Caco-2 (cell line): ENCODE measurements at regions not wholly inside any gene's neighbourhood (a gene's known extent, or its start where the extent isn't known, plus 50 kb on each side); places are given as distances from the start of the nearest gene placed in this dataset.

ENCODE experiments used
- BruUV-seq: library from RNA; stranded (reverse); fragments of 400-500 nt; replicated peaks from 2 replicates; lab custom pipeline; 2021; lab: Mats Ljungman, UMichigan
- CTCF ChIA-PET: fragments of 300-600 bp; sonication (Branson Sonifier 250); formaldehyde crosslinking; loops from one replicate; lab custom pipeline; 2022; ENCODE audit warnings: antibody characterized with exemption; lab: Charles Lee
- POLR2A ChIA-PET: fragments of 300-600 bp; sonication (Branson Sonifier 250); formaldehyde crosslinking; loops from one replicate; lab custom pipeline; 2022; ENCODE audit warnings: antibody characterized with exemption; lab: Charles Lee
- DNase-seq, 2 experiments: peaks; one replicate each; pipeline versions ENCODE4 v3.0.0 to v3.0.0-alpha.2; 2020 to 2022
- H3K27me3 ChIP-seq: replicated peaks from 2 replicates; pipeline ENCODE4 v1.6.0; 2011; ENCODE audit warnings: low read length; ENCODE audit not compliant: control insufficient read depth, insufficient read depth
- H3K36me3 ChIP-seq: 2 replicates; pipeline ENCODE4 v1.5.1; 2011; ENCODE audit warnings: low read length; ENCODE audit not compliant: control insufficient read depth, insufficient read depth
- H3K4me1 ChIP-seq: fragments of 250-450 bp; sonication (Bioruptor Pico); 2 replicates; pipeline ENCODE4 v1.5.1; 2020; ENCODE audit warnings: mild to moderate bottlenecking
- H3K4me3 ChIP-seq: 2 replicates; pipeline ENCODE4 v1.5.1; 2011; ENCODE audit warnings: low read depth, mild to moderate bottlenecking, control low read depth, low read length
- H3K9me3 ChIP-seq: fragments of 250-450 bp; sonication (Bioruptor Pico); 2 replicates; pipeline ENCODE4 v1.5.1; 2020; ENCODE audit warnings: mild to moderate bottlenecking, moderate library complexity
- H3K27ac Mint-ChIP-seq: one replicate; pipeline ENCODE4 v1.8.0; 2022; ENCODE audit warnings: mixed read lengths; ENCODE audit not compliant: unreplicated experiment
- H3K27me3 Mint-ChIP-seq: one replicate; pipeline ENCODE4 v1.8.0; 2022; ENCODE audit warnings: mixed read lengths; ENCODE audit not compliant: insufficient read depth, unreplicated experiment
- H3K36me3 Mint-ChIP-seq: one replicate; pipeline ENCODE4 v1.8.0; 2022; ENCODE audit warnings: mild to moderate bottlenecking, mixed read lengths; ENCODE audit not compliant: insufficient read depth, unreplicated experiment
- H3K4me1 Mint-ChIP-seq: one replicate; pipeline ENCODE4 v1.8.0; 2022; ENCODE audit warnings: low read depth, mixed read lengths; ENCODE audit not compliant: unreplicated experiment
- H3K4me3 Mint-ChIP-seq: one replicate; pipeline ENCODE4 v1.8.0; 2022; ENCODE audit warnings: mild to moderate bottlenecking, moderate library complexity, mixed read lengths; ENCODE audit not compliant: unreplicated experiment
- H3K9me3 Mint-ChIP-seq: one replicate; pipeline ENCODE4 v1.8.0; 2022; ENCODE audit warnings: mixed read lengths; ENCODE audit not compliant: unreplicated experiment
- intact Hi-C: fragments of 100-400 bp; cut with micrococcal nuclease; formaldehyde crosslinking; loops from one replicate; pipeline ENCODE4 v1.10.0; 2022; ENCODE audit not compliant: unreplicated experiment
- TF ChIP-seq, protein P1 (sequence below), 2 experiments: fragments of 200-600 bp in 1 of 2; IDR thresholded peaks; 1 replicate in 1 of 2; 2 replicates in 1 of 2; pipeline versions ENCODE4 v1.5.1 to v1.8.0; 2011 to 2022; ENCODE audit warnings: antibody characterized with exemption in 1 of 2, control low read depth in 1 of 2, inconsistent platforms in 1 of 2, low read depth in 1 of 2, low read length in 1 of 2, mild to moderate bottlenecking in 1 of 2, moderate library complexity in 1 of 2; ENCODE audit not compliant: insufficient read depth in 1 of 2, severe bottlenecking in 1 of 2, unreplicated experiment in 1 of 2

DNA sequence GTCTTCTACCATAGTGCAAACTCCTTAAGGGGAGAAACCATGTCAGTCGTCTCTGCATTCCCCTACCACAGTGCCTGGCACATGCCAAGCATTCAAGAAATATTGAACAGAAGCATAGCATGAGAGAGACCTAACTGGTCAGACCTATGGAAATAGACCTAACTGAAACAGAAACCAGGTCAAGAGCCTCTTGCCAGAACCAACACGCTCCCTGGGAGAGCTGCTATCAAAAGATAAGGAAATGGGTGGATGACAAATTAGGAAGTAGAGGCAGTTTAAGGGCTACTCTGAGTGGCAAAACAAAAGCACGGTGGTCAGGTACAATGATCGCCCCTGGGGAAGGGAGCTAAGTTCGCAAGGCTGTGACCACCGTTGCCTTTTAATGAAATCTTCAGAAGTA lies 66.0 kb upstream of the SMIM15 start:
- Histone ChIP-seq H3K4me1 (no peaks in the 10 kb centered on the region), H3K4me3 (no peak overlapping the region), H3K27me3 (no peaks in the 10 kb centered on the region), H3K36me3 (no peaks in the 10 kb centered on the region), H3K9me3 (peaks cover 6% of the 10 kb centered on the region; the same call in 1 of the 2 replicates)
- Mint-ChIP-seq H3K9me3 (peaks cover 10% of the 10 kb centered on the region), H3K27me3 (no peaks in the 10 kb centered on the region), H3K4me3 (no peak overlapping the region), H3K27ac (no peak overlapping the region), H3K36me3 (no peaks in the 10 kb centered on the region), H3K4me1 (no peaks in the 10 kb centered on the region)
- ChIA-PET CTCF (no interaction called here), POLR2A (no interaction called here)
- TF ChIP-seq, protein P1, sequence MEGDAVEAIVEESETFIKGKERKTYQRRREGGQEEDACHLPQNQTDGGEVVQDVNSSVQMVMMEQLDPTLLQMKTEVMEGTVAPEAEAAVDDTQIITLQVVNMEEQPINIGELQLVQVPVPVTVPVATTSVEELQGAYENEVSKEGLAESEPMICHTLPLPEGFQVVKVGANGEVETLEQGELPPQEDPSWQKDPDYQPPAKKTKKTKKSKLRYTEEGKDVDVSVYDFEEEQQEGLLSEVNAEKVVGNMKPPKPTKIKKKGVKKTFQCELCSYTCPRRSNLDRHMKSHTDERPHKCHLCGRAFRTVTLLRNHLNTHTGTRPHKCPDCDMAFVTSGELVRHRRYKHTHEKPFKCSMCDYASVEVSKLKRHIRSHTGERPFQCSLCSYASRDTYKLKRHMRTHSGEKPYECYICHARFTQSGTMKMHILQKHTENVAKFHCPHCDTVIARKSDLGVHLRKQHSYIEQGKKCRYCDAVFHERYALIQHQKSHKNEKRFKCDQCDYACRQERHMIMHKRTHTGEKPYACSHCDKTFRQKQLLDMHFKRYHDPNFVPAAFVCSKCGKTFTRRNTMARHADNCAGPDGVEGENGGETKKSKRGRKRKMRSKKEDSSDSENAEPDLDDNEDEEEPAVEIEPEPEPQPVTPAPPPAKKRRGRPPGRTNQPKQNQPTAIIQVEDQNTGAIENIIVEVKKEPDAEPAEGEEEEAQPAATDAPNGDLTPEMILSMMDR (IDR thresholded peaks at IDR 0.05; ENCODE audit: insufficient read depth in 1 of 2, low read depth in 1 of 2, low read length in 1 of 2, severe bottlenecking in 1 of 2, unreplicated experiment in 1 of 2), result no peak
- BruUV-seq, result no TSS peak
- no peak for DNase-seq
- intact Hi-C loops, result no loop called here

DNA sequence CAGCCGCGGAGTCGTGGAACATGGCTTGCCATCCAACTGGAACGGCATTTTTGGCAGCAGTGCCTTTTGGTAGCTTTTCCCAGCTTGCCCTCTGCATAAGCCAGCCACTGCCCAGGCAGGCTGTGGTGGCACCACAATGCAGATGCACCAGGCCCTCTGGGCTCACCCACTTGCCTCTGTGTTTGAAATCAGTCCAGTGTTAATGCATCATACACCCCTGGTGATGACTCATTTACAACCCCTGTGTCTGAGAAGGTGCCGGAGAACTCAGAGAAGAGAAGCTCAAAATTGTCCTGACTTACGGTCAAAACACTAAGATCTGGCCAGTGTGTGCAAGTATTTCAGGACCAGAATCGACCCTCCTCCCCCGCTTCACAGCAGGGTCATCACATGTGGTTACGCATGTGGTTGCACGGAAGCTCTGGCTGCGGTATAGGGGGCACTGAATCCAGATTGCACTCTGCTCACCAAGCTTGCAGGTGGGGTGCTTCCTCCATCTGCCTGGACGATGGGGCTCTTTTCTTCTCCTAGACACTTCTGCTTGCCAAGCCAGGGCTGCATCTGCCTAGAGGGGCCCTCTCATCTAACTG lies 66.5 kb upstream of the SMIM15 start:
- ChIA-PET POLR2A (no interaction called here), CTCF (no interaction called here)
- no peaks in the 10 kb centered on the region for H3K36me3 ChIP-seq
- no peaks in the 10 kb centered on the region for H3K4me1 ChIP-seq
- peaks cover 6% of the 10 kb centered on the region; the same call in 1 of the 2 replicates for H3K9me3 ChIP-seq
- Mint-ChIP-seq H3K4me1 (no peaks in the 10 kb centered on the region), H3K9me3 (peaks cover 10% of the 10 kb centered on the region), H3K4me3 (no peak overlapping the region), H3K27me3 (no peaks in the 10 kb centered on the region), H3K36me3 (no peaks in the 10 kb centered on the region), H3K27ac (no peak overlapping the region)
- TF ChIP-seq, protein P1 (IDR thresholded peaks at IDR 0.05; ENCODE audit: insufficient read depth in 1 of 2, low read depth in 1 of 2, low read length in 1 of 2, severe bottlenecking in 1 of 2, unreplicated experiment in 1 of 2), result no peak
- intact Hi-C loops, result no loop called here
- no peak for DNase-seq
- no TSS peak for BruUV-seq
- H3K27me3 ChIP-seq, result no peaks in the 10 kb centered on the region
- H3K4me3 ChIP-seq, result no peak overlapping the region

DNA sequence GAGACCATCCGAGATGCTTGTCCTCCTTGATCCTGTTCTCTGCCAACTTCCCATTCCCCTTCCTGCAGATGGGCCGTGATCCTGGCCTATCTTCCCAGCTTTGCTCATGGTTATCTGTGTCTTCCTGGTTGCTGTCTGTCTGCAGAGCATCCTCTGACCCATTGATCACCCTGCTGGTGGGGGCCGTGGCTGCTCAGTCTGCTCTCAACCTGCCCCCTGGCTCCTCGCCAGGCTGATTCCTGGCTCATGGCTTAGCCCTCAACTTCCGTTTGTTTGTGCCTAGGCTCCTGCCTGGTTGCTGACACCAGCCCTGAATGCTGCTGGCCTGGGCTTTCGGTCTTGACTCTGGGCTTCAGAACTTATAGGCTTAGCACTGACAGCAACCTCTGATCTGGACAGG lies 67.1 kb upstream of the SMIM15 start:
- Histone ChIP-seq H3K36me3 (no peaks in the 10 kb centered on the region), H3K9me3 (peaks cover 6% of the 10 kb centered on the region; the same call in 1 of the 2 replicates), H3K4me3 (no peak overlapping the region), H3K27me3 (no peaks in the 10 kb centered on the region), H3K4me1 (no peaks in the 10 kb centered on the region)
- POLR2A ChIA-PET, result no interaction called here
- DNase-seq, result no peak
- TF ChIP-seq, protein P1 (IDR thresholded peaks at IDR 0.05; ENCODE audit: insufficient read depth in 1 of 2, low read depth in 1 of 2, low read length in 1 of 2, severe bottlenecking in 1 of 2, unreplicated experiment in 1 of 2), result no peak
- Mint-ChIP-seq H3K9me3 (peaks cover 10% of the 10 kb centered on the region), H3K4me3 (no peak overlapping the region), H3K4me1 (no peaks in the 10 kb centered on the region), H3K27me3 (no peaks in the 10 kb centered on the region), H3K36me3 (no peaks in the 10 kb centered on the region), H3K27ac (no peak overlapping the region)
- intact Hi-C loops, result no loop called here
- BruUV-seq, result no TSS peak
- CTCF ChIA-PET, result no interaction called here
